GM23338 (cell line): ENCODE measurements at regions not wholly inside any gene's neighbourhood (a gene's known extent, or its start where the extent isn't known, plus 50 kb on each side); places are given as distances from the start of the nearest gene placed in this dataset.

Experiments used
- ATAC-seq: fragments of 200-7000 bp; cut with Tn5 transposase; 3 replicates; pipeline ENCODE4 v1.9.1; 2020
- DNase-seq: peaks from one replicate; pipeline ENCODE4 v3.0.0-alpha.2; 2015; ENCODE audit warnings: low spot score
- H2AFZ ChIP-seq: fragments of 200-600 bp; sonication (generic); 2 replicates; pipeline ENCODE4 v1.8.0; 2016; ENCODE audit warnings: antibody characterized with exemption, mild to moderate bottlenecking, moderate library complexity
- H3F3A ChIP-seq: fragments of 200-600 bp; sonication (generic); replicated peaks from 2 replicates; pipeline ENCODE4 v1.8.0; 2017; ENCODE audit warnings: antibody characterized with exemption, mixed run types, low read depth
- H3K27ac ChIP-seq: fragments of 200-600 bp; sonication (generic); 2 replicates; pipeline ENCODE4 v1.6.1; 2016; ENCODE audit warnings: low read depth
- H3K27me3 ChIP-seq: fragments of 200-600 bp; sonication (generic); 2 replicates; pipeline ENCODE4 v1.8.0; 2016; ENCODE audit warnings: mild to moderate bottlenecking, mixed run types, moderate library complexity; ENCODE audit not compliant: insufficient read depth
- H3K36me3 ChIP-seq: fragments of 200-600 bp; sonication (generic); 2 replicates; pipeline ENCODE4 v1.8.0; 2016; ENCODE audit warnings: mild to moderate bottlenecking; ENCODE audit not compliant: insufficient read depth
- H3K4me1 ChIP-seq: fragments of 200-600 bp; sonication (generic); 2 replicates; pipeline ENCODE4 v1.8.0; 2016; ENCODE audit warnings: mild to moderate bottlenecking, moderate library complexity; ENCODE audit not compliant: insufficient read depth
- H3K4me2 ChIP-seq: fragments of 200-600 bp; sonication (generic); 2 replicates; pipeline ENCODE4 v1.7.1; 2017; ENCODE audit warnings: mixed run types
- H3K4me3 ChIP-seq: fragments of 200-600 bp; sonication (generic); 2 replicates; pipeline ENCODE4 v1.6.1; 2016; ENCODE audit warnings: mixed run types
- H3K79me2 ChIP-seq: fragments of 200-600 bp; sonication (generic); replicated peaks from 2 replicates; pipeline ENCODE4 v1.8.0; 2017; ENCODE audit warnings: mild to moderate bottlenecking; ENCODE audit not compliant: insufficient read depth
- H3K9me2 ChIP-seq: fragments of 200-600 bp; sonication (generic); 2 replicates; pipeline ENCODE4 v1.8.0; 2017; ENCODE audit not compliant: insufficient read depth
- H4K20me1 ChIP-seq: fragments of 200-600 bp; sonication (generic); replicated peaks from 2 replicates; pipeline ENCODE4 v1.8.0; 2017; ENCODE audit warnings: mild to moderate bottlenecking; ENCODE audit not compliant: insufficient read depth
- H3K27ac Mint-ChIP-seq: 2 replicates; pipeline ENCODE4 v1.8.0; 2020; ENCODE audit warnings: inconsistent platforms, mild to moderate bottlenecking, moderate library complexity, mixed read lengths
- H3K27me3 Mint-ChIP-seq: 3 replicates; pipeline ENCODE4 v1.8.0; 2022; ENCODE audit warnings: low read depth, mild to moderate bottlenecking, moderate library complexity, mixed read lengths, inconsistent platforms; ENCODE audit not compliant: insufficient read depth, poor library complexity
- H3K36me3 Mint-ChIP-seq: 3 replicates; pipeline ENCODE4 v1.8.0; 2021; ENCODE audit warnings: low read depth, mild to moderate bottlenecking, inconsistent platforms, moderate library complexity, mixed read lengths
- H3K4me1 Mint-ChIP-seq: 3 replicates; pipeline ENCODE4 v1.8.0; 2020; ENCODE audit warnings: mild to moderate bottlenecking, inconsistent platforms, mixed read lengths
- H3K4me3 Mint-ChIP-seq: 3 replicates; pipeline ENCODE4 v1.8.0; 2021; ENCODE audit warnings: moderate library complexity, mild to moderate bottlenecking, inconsistent platforms, mixed read lengths
- H3K9me3 Mint-ChIP-seq: 3 replicates; pipeline ENCODE4 v1.8.0; 2020; ENCODE audit warnings: moderate library complexity, mild to moderate bottlenecking, inconsistent platforms, mixed read lengths
- CREB1 ChIP-seq: fragments of 250-450 bp; sonication (Bioruptor Pico); IDR thresholded peaks from 2 replicates; pipeline ENCODE4 v1.5.0; 2020; ENCODE audit warnings: low read depth, mild to moderate bottlenecking, moderate library complexity
- CTCF ChIP-seq, 2 experiments: fragments of 200-600 bp in 1 of 2; sonication (generic) in 1 of 2; conservative IDR thresholded peaks; 2 replicates each; pipeline versions ENCODE4 v1.5.1 to v1.6.1; 2016 to 2017; ENCODE audit warnings: antibody characterized with exemption in 2 of 2, low read depth in 2 of 2, mild to moderate bottlenecking in 2 of 2, moderate library complexity in 1 of 2
- EZH2 ChIP-seq: fragments of 200-600 bp; sonication (generic); IDR thresholded peaks from one replicate; pipeline ENCODE4 v1.8.0; 2017; ENCODE audit warnings: antibody characterized with exemption, mild to moderate bottlenecking, low read depth; ENCODE audit not compliant: unreplicated experiment
- JUNB ChIP-seq: IDR thresholded peaks from one replicate; pipeline ENCODE4 v1.6.1; 2016; ENCODE audit warnings: antibody characterized with exemption; ENCODE audit not compliant: unreplicated experiment
- NANOG ChIP-seq: IDR thresholded peaks from 2 replicates; pipeline ENCODE4 v1.6.1; 2016; ENCODE audit warnings: antibody characterized with exemption, borderline replicate concordance
- POLR2AphosphoS5 ChIP-seq: IDR thresholded peaks from 2 replicates; pipeline ENCODE4 v1.6.1; 2016; ENCODE audit warnings: antibody characterized with exemption, low read depth
- STAT1 ChIP-seq: IDR thresholded peaks from one replicate; pipeline ENCODE4 v1.6.1; 2016; ENCODE audit warnings: antibody characterized with exemption; ENCODE audit not compliant: unreplicated experiment
- ZNF114 ChIP-seq: fragments of 250-450 bp; sonication (Bioruptor Pico); IDR thresholded peaks from 2 replicates; pipeline ENCODE4 v1.5.0; 2020; ENCODE audit warnings: mild to moderate bottlenecking, moderate library complexity
- ZNF331 ChIP-seq: fragments of 250-450 bp; sonication (Bioruptor Pico); IDR thresholded peaks from 2 replicates; pipeline ENCODE4 v1.5.0; 2020; ENCODE audit warnings: low read depth, mild to moderate bottlenecking, moderate library complexity
- TF ChIP-seq, protein P1 (sequence below): fragments of 250-450 bp; sonication (Bioruptor Pico); IDR thresholded peaks from 2 replicates; pipeline ENCODE4 v1.5.0; 2020; ENCODE audit warnings: mild to moderate bottlenecking, moderate library complexity
- TF ChIP-seq, protein P2 (sequence below): IDR thresholded peaks from one replicate; pipeline ENCODE4 v1.6.1; 2018; ENCODE audit warnings: antibody characterized with exemption; ENCODE audit not compliant: unreplicated experiment

DNA sequence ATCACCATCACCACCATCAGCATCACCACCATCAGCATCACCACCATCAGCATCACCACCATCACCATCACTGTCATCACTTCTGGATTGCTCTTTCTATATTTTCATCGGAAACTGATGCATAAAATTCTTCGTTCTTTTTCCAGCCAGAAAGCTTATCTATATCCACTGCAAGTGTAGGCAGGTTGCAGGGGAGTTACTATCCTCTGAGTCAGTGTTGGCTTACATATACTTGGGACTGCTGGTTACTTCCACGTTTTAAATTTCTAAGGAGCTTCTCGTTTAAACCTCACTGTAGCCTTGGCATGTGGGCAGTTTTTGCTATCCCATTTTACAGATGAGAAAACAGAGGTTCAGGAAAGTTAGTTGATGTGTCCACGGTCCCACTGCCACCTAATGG, 66.1 kb downstream of the FOXL3 start:
- Mint-ChIP-seq H3K27me3 (peaks cover 5% of the 10 kb centered on the region), H3K9me3 (no peaks in the 10 kb centered on the region; the same call in 2 of the 3 replicates), H3K36me3 (no peaks in the 10 kb centered on the region; the same call in 2 of the 3 replicates), H3K4me3 (no peak overlapping the region), H3K27ac (no peak overlapping the region), H3K4me1 (peaks cover 4% of the 10 kb centered on the region; the same call in 1 of the 3 replicates)
- Histone ChIP-seq H4K20me1 (no peaks in the 10 kb centered on the region), H3K4me2 (no peak overlapping the region), H3K4me1 (no peaks in the 10 kb centered on the region), H3K9me2 (no peaks in the 10 kb centered on the region), H3K27me3 (no peaks in the 10 kb centered on the region), H3K27ac (no peak overlapping the region), H3K36me3 (no peaks in the 10 kb centered on the region), H2AFZ (no peak overlapping the region), H3K79me2 (no peaks in the 10 kb centered on the region), H3K4me3 (no peak overlapping the region), H3F3A (no peaks in the 10 kb centered on the region)
- ATAC-seq, result no peak
- TF ChIP-seq, protein P1, sequence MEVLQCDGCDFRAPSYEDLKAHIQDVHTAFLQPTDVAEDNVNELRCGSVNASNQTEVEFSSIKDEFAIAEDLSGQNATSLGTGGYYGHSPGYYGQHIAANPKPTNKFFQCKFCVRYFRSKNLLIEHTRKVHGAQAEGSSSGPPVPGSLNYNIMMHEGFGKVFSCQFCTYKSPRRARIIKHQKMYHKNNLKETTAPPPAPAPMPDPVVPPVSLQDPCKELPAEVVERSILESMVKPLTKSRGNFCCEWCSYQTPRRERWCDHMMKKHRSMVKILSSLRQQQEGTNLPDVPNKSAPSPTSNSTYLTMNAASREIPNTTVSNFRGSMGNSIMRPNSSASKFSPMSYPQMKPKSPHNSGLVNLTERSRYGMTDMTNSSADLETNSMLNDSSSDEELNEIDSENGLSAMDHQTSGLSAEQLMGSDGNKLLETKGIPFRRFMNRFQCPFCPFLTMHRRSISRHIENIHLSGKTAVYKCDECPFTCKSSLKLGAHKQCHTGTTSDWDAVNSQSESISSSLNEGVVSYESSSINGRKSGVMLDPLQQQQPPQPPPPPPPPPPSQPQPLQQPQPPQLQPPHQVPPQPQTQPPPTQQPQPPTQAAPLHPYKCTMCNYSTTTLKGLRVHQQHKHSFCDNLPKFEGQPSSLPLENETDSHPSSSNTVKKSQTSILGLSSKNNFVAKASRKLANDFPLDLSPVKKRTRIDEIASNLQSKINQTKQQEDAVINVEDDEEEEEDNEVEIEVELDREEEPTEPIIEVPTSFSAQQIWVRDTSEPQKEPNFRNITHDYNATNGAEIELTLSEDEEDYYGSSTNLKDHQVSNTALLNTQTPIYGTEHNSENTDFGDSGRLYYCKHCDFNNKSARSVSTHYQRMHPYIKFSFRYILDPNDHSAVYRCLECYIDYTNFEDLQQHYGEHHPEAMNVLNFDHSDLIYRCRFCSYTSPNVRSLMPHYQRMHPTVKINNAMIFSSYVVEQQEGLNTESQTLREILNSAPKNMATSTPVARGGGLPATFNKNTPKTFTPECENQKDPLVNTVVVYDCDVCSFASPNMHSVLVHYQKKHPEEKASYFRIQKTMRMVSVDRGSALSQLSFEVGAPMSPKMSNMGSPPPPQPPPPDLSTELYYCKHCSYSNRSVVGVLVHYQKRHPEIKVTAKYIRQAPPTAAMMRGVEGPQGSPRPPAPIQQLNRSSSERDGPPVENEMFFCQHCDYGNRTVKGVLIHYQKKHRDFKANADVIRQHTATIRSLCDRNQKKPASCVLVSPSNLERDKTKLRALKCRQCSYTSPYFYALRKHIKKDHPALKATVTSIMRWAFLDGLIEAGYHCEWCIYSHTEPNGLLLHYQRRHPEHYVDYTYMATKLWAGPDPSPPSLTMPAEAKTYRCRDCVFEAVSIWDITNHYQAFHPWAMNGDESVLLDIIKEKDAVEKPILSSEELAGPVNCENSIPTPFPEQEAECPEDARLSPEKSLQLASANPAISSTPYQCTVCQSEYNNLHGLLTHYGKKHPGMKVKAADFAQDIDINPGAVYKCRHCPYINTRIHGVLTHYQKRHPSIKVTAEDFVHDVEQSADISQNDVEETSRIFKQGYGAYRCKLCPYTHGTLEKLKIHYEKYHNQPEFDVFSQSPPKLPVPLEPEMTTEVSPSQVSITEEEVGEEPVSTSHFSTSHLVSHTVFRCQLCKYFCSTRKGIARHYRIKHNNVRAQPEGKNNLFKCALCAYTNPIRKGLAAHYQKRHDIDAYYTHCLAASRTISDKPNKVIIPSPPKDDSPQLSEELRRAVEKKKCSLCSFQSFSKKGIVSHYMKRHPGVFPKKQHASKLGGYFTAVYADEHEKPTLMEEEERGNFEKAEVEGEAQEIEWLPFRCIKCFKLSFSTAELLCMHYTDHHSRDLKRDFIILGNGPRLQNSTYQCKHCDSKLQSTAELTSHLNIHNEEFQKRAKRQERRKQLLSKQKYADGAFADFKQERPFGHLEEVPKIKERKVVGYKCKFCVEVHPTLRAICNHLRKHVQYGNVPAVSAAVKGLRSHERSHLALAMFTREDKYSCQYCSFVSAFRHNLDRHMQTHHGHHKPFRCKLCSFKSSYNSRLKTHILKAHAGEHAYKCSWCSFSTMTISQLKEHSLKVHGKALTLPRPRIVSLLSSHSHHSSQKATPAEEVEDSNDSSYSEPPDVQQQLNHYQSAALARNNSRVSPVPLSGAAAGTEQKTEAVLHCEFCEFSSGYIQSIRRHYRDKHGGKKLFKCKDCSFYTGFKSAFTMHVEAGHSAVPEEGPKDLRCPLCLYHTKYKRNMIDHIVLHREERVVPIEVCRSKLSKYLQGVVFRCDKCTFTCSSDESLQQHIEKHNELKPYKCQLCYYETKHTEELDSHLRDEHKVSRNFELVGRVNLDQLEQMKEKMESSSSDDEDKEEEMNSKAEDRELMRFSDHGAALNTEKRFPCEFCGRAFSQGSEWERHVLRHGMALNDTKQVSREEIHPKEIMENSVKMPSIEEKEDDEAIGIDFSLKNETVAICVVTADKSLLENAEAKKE (CRISPR knock-in tag), result no peak
- no peak for TF ChIP-seq NANOG
- no peak for TF ChIP-seq STAT1
- no peak for TF ChIP-seq CTCF (conservative IDR thresholded peaks at IDR 0.05; ENCODE audit: low read depth in 2 of 2)
- TF ChIP-seq ZNF114, result no peak
- no peak for TF ChIP-seq ZNF331 (CRISPR knock-in tag)
- TF ChIP-seq POLR2AphosphoS5, result no peak
- no peak for TF ChIP-seq EZH2
- TF ChIP-seq, protein P2, sequence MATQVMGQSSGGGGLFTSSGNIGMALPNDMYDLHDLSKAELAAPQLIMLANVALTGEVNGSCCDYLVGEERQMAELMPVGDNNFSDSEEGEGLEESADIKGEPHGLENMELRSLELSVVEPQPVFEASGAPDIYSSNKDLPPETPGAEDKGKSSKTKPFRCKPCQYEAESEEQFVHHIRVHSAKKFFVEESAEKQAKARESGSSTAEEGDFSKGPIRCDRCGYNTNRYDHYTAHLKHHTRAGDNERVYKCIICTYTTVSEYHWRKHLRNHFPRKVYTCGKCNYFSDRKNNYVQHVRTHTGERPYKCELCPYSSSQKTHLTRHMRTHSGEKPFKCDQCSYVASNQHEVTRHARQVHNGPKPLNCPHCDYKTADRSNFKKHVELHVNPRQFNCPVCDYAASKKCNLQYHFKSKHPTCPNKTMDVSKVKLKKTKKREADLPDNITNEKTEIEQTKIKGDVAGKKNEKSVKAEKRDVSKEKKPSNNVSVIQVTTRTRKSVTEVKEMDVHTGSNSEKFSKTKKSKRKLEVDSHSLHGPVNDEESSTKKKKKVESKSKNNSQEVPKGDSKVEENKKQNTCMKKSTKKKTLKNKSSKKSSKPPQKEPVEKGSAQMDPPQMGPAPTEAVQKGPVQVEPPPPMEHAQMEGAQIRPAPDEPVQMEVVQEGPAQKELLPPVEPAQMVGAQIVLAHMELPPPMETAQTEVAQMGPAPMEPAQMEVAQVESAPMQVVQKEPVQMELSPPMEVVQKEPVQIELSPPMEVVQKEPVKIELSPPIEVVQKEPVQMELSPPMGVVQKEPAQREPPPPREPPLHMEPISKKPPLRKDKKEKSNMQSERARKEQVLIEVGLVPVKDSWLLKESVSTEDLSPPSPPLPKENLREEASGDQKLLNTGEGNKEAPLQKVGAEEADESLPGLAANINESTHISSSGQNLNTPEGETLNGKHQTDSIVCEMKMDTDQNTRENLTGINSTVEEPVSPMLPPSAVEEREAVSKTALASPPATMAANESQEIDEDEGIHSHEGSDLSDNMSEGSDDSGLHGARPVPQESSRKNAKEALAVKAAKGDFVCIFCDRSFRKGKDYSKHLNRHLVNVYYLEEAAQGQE, result no peak
- no peak for TF ChIP-seq JUNB
- no peak for TF ChIP-seq CREB1 (CRISPR knock-in tag)
- DNase-seq, result no peak
